H1 (cell line): ENCODE measurements at regions not wholly inside any gene's neighbourhood (a gene's known extent, or its start where the extent isn't known, plus 50 kb on each side); places are given as distances from the start of the nearest gene placed in this dataset.

ENCODE experiments used
- CTCF ChIA-PET: fragments of 300-600 bp; sonication (Branson Sonifier 250); formaldehyde crosslinking; loops from one replicate; lab custom pipeline; 2021; ENCODE audit not compliant: partially characterized antibody; lab: Charles Lee
- POLR2A ChIA-PET: fragments of 300-600 bp; sonication (Branson Sonifier 250); formaldehyde crosslinking; loops from one replicate; lab custom pipeline; 2021; ENCODE audit warnings: inconsistent platforms; ENCODE audit not compliant: partially characterized antibody; lab: Charles Lee
- DNase-seq, 2 experiments: peaks; one replicate each; pipeline versions ENCODE4 v3.0.0 to v3.0.0-alpha.2; 2010 to 2022; ENCODE audit warnings: low spot score in 2 of 2, low read depth in 1 of 2, mixed read lengths in 1 of 2
- FAIRE-seq: peaks from 2 replicates; lab custom pipeline; 2011; peaks lifted over from hg19 to GRCh38; lab: Jason Lieb, UNC
- H2AFZ ChIP-seq: 2 replicates; pipeline ENCODE4 v1.8.1; 2012; ENCODE audit warnings: low read length, inconsistent platforms
- H2AK5ac ChIP-seq: 2 replicates; pipeline ENCODE4 v1.6.1; 2013; ENCODE audit warnings: low read depth, low read length
- H2BK120ac ChIP-seq: replicated peaks from 2 replicates; pipeline ENCODE3; 2013; ENCODE audit warnings: low read depth, low read length, inconsistent platforms
- H2BK12ac ChIP-seq: 2 replicates; pipeline ENCODE4 v1.6.1; 2013; ENCODE audit warnings: low read depth, low read length
- H2BK15ac ChIP-seq: 2 replicates; pipeline ENCODE4 v1.6.1; 2013; ENCODE audit warnings: low read length
- H2BK20ac ChIP-seq: 2 replicates; pipeline ENCODE4 v1.6.1; 2013; ENCODE audit warnings: low read length
- H2BK5ac ChIP-seq: 2 replicates; pipeline ENCODE4 v1.6.1; 2013; ENCODE audit warnings: low read depth, low read length
- H3K14ac ChIP-seq: 2 replicates; pipeline ENCODE4 v1.6.1; 2013; ENCODE audit warnings: inconsistent platforms; ENCODE audit not compliant: insufficient read length
- H3K18ac ChIP-seq: 2 replicates; pipeline ENCODE4 v1.6.1; 2013; ENCODE audit warnings: low read length; ENCODE audit errors: extremely low read depth
- H3K23ac ChIP-seq: 2 replicates; pipeline ENCODE4 v1.6.1; 2013; ENCODE audit warnings: inconsistent platforms; ENCODE audit not compliant: insufficient read length
- H3K23me2 ChIP-seq: 2 replicates; pipeline ENCODE4 v1.6.1; 2013; ENCODE audit warnings: low read depth, low read length
- H3K27ac ChIP-seq: 2 replicates; pipeline ENCODE4 v1.6.1; 2011; ENCODE audit warnings: low read depth, low read length, inconsistent platforms
- H3K27me3 ChIP-seq, 4 experiments: replicated peaks in 1 of 4; 1 replicate in 1 of 4; 2 replicates in 3 of 4; pipeline versions ENCODE4 v1.6.1 to v1.8.1; 2011 to 2013; ENCODE audit warnings: low read length in 3 of 4, mild to moderate bottlenecking in 3 of 4, inconsistent platforms in 2 of 4, mixed read lengths in 2 of 4, moderate library complexity in 1 of 4; ENCODE audit not compliant: control insufficient read depth in 3 of 4, insufficient read depth in 3 of 4; ENCODE audit errors: extremely low read depth in 1 of 4
- H3K36me3 ChIP-seq, 4 experiments: 2 replicates each; pipeline versions ENCODE4 v1.6.1 to v1.8.1; 2011 to 2013; ENCODE audit warnings: mild to moderate bottlenecking in 4 of 4, low read length in 3 of 4, moderate library complexity in 2 of 4, control low read depth in 1 of 4, inconsistent platforms in 1 of 4; ENCODE audit not compliant: insufficient read depth in 4 of 4, control insufficient read depth in 2 of 4
- H3K4ac ChIP-seq: replicated peaks from 2 replicates; pipeline ENCODE3; 2013; ENCODE audit warnings: low read length, low read depth, mixed read lengths, inconsistent platforms; ENCODE audit not compliant: insufficient read length
- H3K4me1 ChIP-seq, 4 experiments: replicated peaks in 1 of 4; 1 replicate in 1 of 4; 2 replicates in 3 of 4; pipeline versions ENCODE4 v1.6.1 to v1.8.1; 2011 to 2013; ENCODE audit warnings: low read length in 3 of 4, inconsistent platforms in 2 of 4, mixed read lengths in 1 of 4; ENCODE audit not compliant: insufficient read depth in 4 of 4, control insufficient read depth in 3 of 4
- H3K4me2 ChIP-seq, 2 experiments: 2 replicates each; pipeline versions ENCODE4 v1.6.1 to v1.8.1; 2011 to 2013; ENCODE audit warnings: low read depth in 2 of 2, low read length in 2 of 2, control low read depth in 1 of 2, inconsistent platforms in 1 of 2, mild to moderate bottlenecking in 1 of 2; ENCODE audit not compliant: insufficient read depth in 1 of 2
- H3K4me3 ChIP-seq, 4 experiments: fragments of 200-600, 300-600 bp in 1 of 4; sonication (generic), shearing (Covaris generic), sonication (Bioruptor Twin) in 1 of 4; 2 replicates each; pipeline versions ENCODE4 v1.5.1 to v1.8.1; 2011 to 2016; ENCODE audit warnings: low read length in 4 of 4, low read depth in 3 of 4, control low read depth in 2 of 4, inconsistent platforms in 2 of 4, mild to moderate bottlenecking in 2 of 4, mixed read lengths in 1 of 4, moderate library complexity in 1 of 4; ENCODE audit not compliant: insufficient read depth in 2 of 4; ENCODE audit errors: extremely low read depth in 1 of 4
- H3K56ac ChIP-seq: replicated peaks from 2 replicates; pipeline ENCODE3; 2013; ENCODE audit warnings: low read depth, mild to moderate bottlenecking, mixed read lengths, low read length, inconsistent platforms; ENCODE audit not compliant: insufficient read length
- H3K79me1 ChIP-seq: 2 replicates; pipeline ENCODE4 v1.6.1; 2013; ENCODE audit warnings: low read depth, low read length, control low read depth
- H3K79me2 ChIP-seq, 2 experiments: 2 replicates each; pipeline versions ENCODE4 v1.6.1 to v1.8.1; 2012 to 2013; ENCODE audit warnings: low read length in 2 of 2, mild to moderate bottlenecking in 2 of 2, inconsistent platforms in 1 of 2; ENCODE audit not compliant: insufficient read depth in 2 of 2, control insufficient read depth in 1 of 2
- H3K9ac ChIP-seq, 4 experiments: replicated peaks in 1 of 4; 1 replicate in 1 of 4; 2 replicates in 3 of 4; pipeline versions ENCODE4 v1.6.1 to v1.8.1; 2011 to 2013; ENCODE audit warnings: low read depth in 3 of 4, low read length in 3 of 4, control low read depth in 2 of 4, mild to moderate bottlenecking in 2 of 4, moderate library complexity in 2 of 4, inconsistent platforms in 1 of 4; ENCODE audit errors: extremely low read depth in 1 of 4
- H3K9me3 ChIP-seq, 2 experiments: 2 replicates each; pipeline versions ENCODE4 v1.6.1 to v1.8.1; 2012 to 2013; ENCODE audit warnings: mild to moderate bottlenecking in 2 of 2, moderate library complexity in 2 of 2, control low read depth in 1 of 2, inconsistent platforms in 1 of 2, low read depth in 1 of 2, low read length in 1 of 2, mixed read lengths in 1 of 2; ENCODE audit not compliant: insufficient read depth in 2 of 2
- H4K20me1 ChIP-seq, 2 experiments: replicated peaks in 1 of 2; 2 replicates each; pipeline versions ENCODE3 to v1.8.1; 2011 to 2013; ENCODE audit warnings: inconsistent platforms in 2 of 2, low read length in 2 of 2, mild to moderate bottlenecking in 1 of 2; ENCODE audit not compliant: insufficient read depth in 2 of 2, control insufficient read depth in 1 of 2
- H4K5ac ChIP-seq: 2 replicates; pipeline ENCODE4 v1.6.1; 2013; ENCODE audit warnings: low read length, low read depth, mixed read lengths, inconsistent platforms; ENCODE audit not compliant: insufficient read length
- H4K8ac ChIP-seq: 2 replicates; pipeline ENCODE4 v1.8.0; 2013; ENCODE audit warnings: mild to moderate bottlenecking, moderate library complexity, low read length, inconsistent platforms; ENCODE audit not compliant: insufficient read depth; ENCODE audit errors: extremely low read depth
- H4K91ac ChIP-seq: replicated peaks from 2 replicates; pipeline ENCODE3; 2013; ENCODE audit warnings: low read length, mixed read lengths, inconsistent platforms; ENCODE audit not compliant: insufficient read length
- POLR2A ChIP-seq, 2 experiments: IDR thresholded peaks; 1 replicate in 1 of 2; 2 replicates in 1 of 2; pipeline ENCODE4 v1.6.1; 2011; ENCODE audit warnings: low read depth in 2 of 2, low read length in 2 of 2, mild to moderate bottlenecking in 2 of 2; ENCODE audit errors: control extremely low read depth in 1 of 2
- SUZ12 ChIP-seq: fragments of 200-600 bp; sonication (generic); IDR thresholded peaks from 2 replicates; pipeline ENCODE4 v1.6.1; 2012; ENCODE audit warnings: mild to moderate bottlenecking, inconsistent platforms, low read length, moderate library complexity, mixed read lengths
- ZNF274 ChIP-seq: IDR thresholded peaks from 2 replicates; pipeline ENCODE4 v1.7.0; 2012; ENCODE audit warnings: low read length, borderline replicate concordance; ENCODE audit errors: extremely low read depth
- WGBS, 2 experiments: shearing (Covaris generic) in 1 of 2; methylation state at CpG; one replicate each; pipeline versions ENCODE4 v1.1.6 to v1.1.7; 2013 to 2015; ENCODE audit warnings: low lambda C conversion rate in 2 of 2, mixed read lengths in 2 of 2, inconsistent platforms in 1 of 2, low coverage in 1 of 2, missing lambda C conversion rate in 1 of 2; ENCODE audit not compliant: insufficient replicate concordance in 2 of 2, insufficient coverage in 1 of 2, insufficient read length in 1 of 2; ENCODE audit errors: extremely low coverage in 1 of 2, missing lambda C conversion rate in 1 of 2; 5-methylcytosine and 5-hydroxymethylcytosine counted together

- no peak overlapping the region for H3K9ac ChIP-seq
- no peak overlapping the region for H2BK20ac ChIP-seq
- no peak overlapping the region for H2BK12ac ChIP-seq
- no peak overlapping the region for H2BK15ac ChIP-seq
- no peak for TF ChIP-seq POLR2A (IDR thresholded peaks at IDR 0.05; ENCODE audit: control extremely low read depth in 1 of 2, low read depth in 2 of 2, low read length in 2 of 2)
- no peak for TF ChIP-seq ZNF274
- TF ChIP-seq SUZ12: no peak
- no peaks in the 10 kb centered on the region for H3K9me3 ChIP-seq
- H2AFZ ChIP-seq: peak overlapping the region; percentile 95
- H3K27ac ChIP-seq: no peak overlapping the region
- H3K79me1 ChIP-seq: no peaks in the 10 kb centered on the region
- H3K4me3 ChIP-seq: no peak overlapping the region
- no peak overlapping the region for H4K8ac ChIP-seq
- ChIA-PET POLR2A (no interaction called here), CTCF (interaction anchor here (0.6 to 7.3 kb wide), 9 partner anchors 11 to 1438 kb away, joined by 3 to 46 read pairs (median 3); no protein-coding TSS in a partner anchor)
- H3K14ac ChIP-seq: no peak overlapping the region
- no peaks in the 10 kb centered on the region for H4K20me1 ChIP-seq
- H3K4me1 ChIP-seq: peaks cover 0 to 5% (median 0%) of the 10 kb centered on the region in 4 experiments; a peak in 3 of 7 replicates
- H2AK5ac ChIP-seq: no peak overlapping the region
- no peak overlapping the region for H4K91ac ChIP-seq
- H3K79me2 ChIP-seq: no peaks in the 10 kb centered on the region
- no peak overlapping the region for H4K5ac ChIP-seq
- no peaks in the 10 kb centered on the region for H3K36me3 ChIP-seq
- peak overlapping the region; percentile 44 for H3K4ac ChIP-seq
- DNase-seq (no peak), FAIRE-seq (no peak)
- no peak overlapping the region for H2BK5ac ChIP-seq
- H3K27me3 ChIP-seq: no peaks in the 10 kb centered on the region
- H3K56ac ChIP-seq: no peak overlapping the region
- no peak overlapping the region for H2BK120ac ChIP-seq
- H3K4me2 ChIP-seq: no peak overlapping the region
- WGBS, 2 experiments: 91% methylated on average over 9 of the region's 9 CpGs; no CpG with 5 or more reads in 1 of the 2 experiments
- H3K23me2 ChIP-seq: no peaks in the 10 kb centered on the region
- H3K23ac ChIP-seq: no peak overlapping the region
- no peak overlapping the region for H3K18ac ChIP-seq
Observed at GRCh38 chr2:204108781-204109295, 172.3 kb downstream of the ICOS start.
